Esophagus squamous epithelium (tissue), 5 donors: ENCODE measurements at regions not wholly inside any gene's neighbourhood (a gene's known extent, or its start where the extent isn't known, plus 50 kb on each side); places are given as distances from the start of the nearest gene placed in this dataset.

ENCODE experiments used
- DNase-seq: peaks from one replicate; lab custom pipeline; 2025; lab: John Stamatoyannopoulos, UW
- H3K27ac ChIP-seq, 4 donors: fragments of 200-600 bp; sonication (generic); one replicate each; pipeline ENCODE4 v1.5.1; 2016 to 2019; ENCODE audit warnings: mild to moderate bottlenecking in 1 of 4
- H3K27me3 ChIP-seq, 4 donors: fragments of 200-600 bp; sonication (generic); 1 replicate in 3 of 4; 2 replicates in 1 of 4; pipeline versions ENCODE4 v1.5.1 to v1.6.0; 2017 to 2021; ENCODE audit warnings: antibody characterized with exemption in 1 of 4
- H3K36me3 ChIP-seq, 3 donors: fragments of 200-600 bp; sonication (generic); one replicate each; pipeline ENCODE4 v1.5.1; 2016 to 2019
- H3K4me1 ChIP-seq, 3 donors: fragments of 200-600 bp; sonication (generic); one replicate each; pipeline ENCODE4 v1.5.1; 2017 to 2019
- H3K4me3 ChIP-seq, 4 donors: fragments of 200-600 bp; sonication (generic); 1 replicate in 3 of 4; 2 replicates in 1 of 4; pipeline ENCODE4 v1.5.1; 2016 to 2019; ENCODE audit warnings: mild to moderate bottlenecking in 2 of 4, moderate library complexity in 1 of 4
- H3K9me3 ChIP-seq, 3 donors: fragments of 200-600 bp; sonication (generic); one replicate each; pipeline ENCODE4 v1.5.1; 2016 to 2019
- POLR2A ChIP-seq, 4 donors: fragments of 450-650 bp; IDR thresholded peaks; one replicate each; pipeline ENCODE4 v1.6.1; 2017; ENCODE audit warnings: antibody characterized with exemption in 4 of 4, mild to moderate bottlenecking in 4 of 4, moderate library complexity in 3 of 4
- WGBS, 2 donors: methylation state at CpG; one replicate each; pipeline ENCODE4 v1.1.5; 2018; 5-methylcytosine and 5-hydroxymethylcytosine counted together
- intact Hi-C: fragments of 100-400 bp; cut with DNase I; formaldehyde crosslinking; loops from one replicate; pipeline ENCODE4 v1.15.0; 2022
- TF ChIP-seq, protein P1 (sequence below), 6 experiments: fragments of 450-650 bp in 4 of 6; fragments of 200-600 bp in 2 of 6; sonication (generic) in 2 of 6; IDR thresholded peaks; one replicate each; pipeline ENCODE4 v1.5.1; 2016 to 2019; ENCODE audit warnings: antibody characterized with exemption in 6 of 6, mild to moderate bottlenecking in 4 of 6, moderate library complexity in 4 of 6
- donor health status: DM: yes; HTN: yes; CAD: no.

DNA sequence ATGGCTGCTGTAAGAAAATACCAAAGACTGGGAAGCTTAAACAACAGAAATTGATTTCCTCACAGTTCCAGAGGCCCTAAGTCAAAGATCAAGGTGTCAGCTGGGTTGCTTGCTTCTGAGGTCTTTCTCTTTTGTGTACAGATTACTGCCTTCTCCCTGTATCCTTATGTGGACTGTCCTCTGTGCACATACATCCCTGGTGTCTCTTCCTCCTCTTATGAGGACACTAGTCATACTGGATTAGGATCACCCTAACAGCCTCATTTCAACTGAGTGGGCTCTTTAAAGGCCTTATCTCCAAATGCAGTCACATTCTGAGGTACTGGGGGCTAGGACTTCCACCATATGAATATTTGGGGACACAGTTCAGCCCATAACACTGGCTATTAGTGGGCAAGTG, 130.0 kb upstream of the DTNBP1 start:
- Histone ChIP-seq H3K27me3 (no peaks in the 10 kb centered on the region), H3K36me3 (no peaks in the 10 kb centered on the region), H3K4me1 (peaks cover 0 to 7% (median 0%) of the 10 kb centered on the region in 3 donors), H3K4me3 (no peak overlapping the region), H3K27ac (no peak overlapping the region), H3K9me3 (peaks cover 0 to 6% (median 2%) of the 10 kb centered on the region in 3 donors)
- no peak for DNase-seq
- intact Hi-C loops = no loop called here
- TF ChIP-seq, protein P1, sequence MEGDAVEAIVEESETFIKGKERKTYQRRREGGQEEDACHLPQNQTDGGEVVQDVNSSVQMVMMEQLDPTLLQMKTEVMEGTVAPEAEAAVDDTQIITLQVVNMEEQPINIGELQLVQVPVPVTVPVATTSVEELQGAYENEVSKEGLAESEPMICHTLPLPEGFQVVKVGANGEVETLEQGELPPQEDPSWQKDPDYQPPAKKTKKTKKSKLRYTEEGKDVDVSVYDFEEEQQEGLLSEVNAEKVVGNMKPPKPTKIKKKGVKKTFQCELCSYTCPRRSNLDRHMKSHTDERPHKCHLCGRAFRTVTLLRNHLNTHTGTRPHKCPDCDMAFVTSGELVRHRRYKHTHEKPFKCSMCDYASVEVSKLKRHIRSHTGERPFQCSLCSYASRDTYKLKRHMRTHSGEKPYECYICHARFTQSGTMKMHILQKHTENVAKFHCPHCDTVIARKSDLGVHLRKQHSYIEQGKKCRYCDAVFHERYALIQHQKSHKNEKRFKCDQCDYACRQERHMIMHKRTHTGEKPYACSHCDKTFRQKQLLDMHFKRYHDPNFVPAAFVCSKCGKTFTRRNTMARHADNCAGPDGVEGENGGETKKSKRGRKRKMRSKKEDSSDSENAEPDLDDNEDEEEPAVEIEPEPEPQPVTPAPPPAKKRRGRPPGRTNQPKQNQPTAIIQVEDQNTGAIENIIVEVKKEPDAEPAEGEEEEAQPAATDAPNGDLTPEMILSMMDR (IDR thresholded peaks at IDR 0.05) = no peak

GRCh38 chr6:15791448-15792181, 128.8 kb upstream of the DTNBP1 start:
- Histone ChIP-seq H3K4me1 (peaks cover 0 to 7% (median 0%) of the 10 kb centered on the region in 3 donors), H3K4me3 (no peak overlapping the region), H3K36me3 (no peaks in the 10 kb centered on the region), H3K27me3 (no peaks in the 10 kb centered on the region), H3K9me3 (no peaks in the 10 kb centered on the region), H3K27ac (no peak overlapping the region)
- TF ChIP-seq, protein P1 (IDR thresholded peaks at IDR 0.05) = no peak
- TF ChIP-seq POLR2A (IDR thresholded peaks at IDR 0.05) = no peak
- 74 to 83% methylated on average over 6 to 8 of the region's 8 CpGs for WGBS, 2 donors
- DNase-seq = no peak
- intact Hi-C loops = no loop called here

GRCh38 chr6:15790116-15790515, 127.3 kb upstream of the DTNBP1 start:
- Histone ChIP-seq H3K27me3 (no peaks in the 10 kb centered on the region), H3K9me3 (no peaks in the 10 kb centered on the region), H3K27ac (no peak overlapping the region), H3K36me3 (no peaks in the 10 kb centered on the region), H3K4me1 (peaks cover 0 to 7% (median 0%) of the 10 kb centered on the region in 3 donors), H3K4me3 (no peak overlapping the region)
- TF ChIP-seq, protein P1 (IDR thresholded peaks at IDR 0.05) = no peak
- TF ChIP-seq POLR2A (IDR thresholded peaks at IDR 0.05) = no peak
- 85 to 88% methylated on average over 1 of the region's 1 CpG for WGBS, 2 donors
- DNase-seq = no peak
- intact Hi-C loops = no loop called here

- no peaks in the 10 kb centered on the region for H3K9me3 ChIP-seq
- no peak overlapping the region for H3K27ac ChIP-seq
- TF ChIP-seq, protein P1 (IDR thresholded peaks at IDR 0.05) = no peak
- TF ChIP-seq POLR2A (IDR thresholded peaks at IDR 0.05) = no peak
- H3K27me3 ChIP-seq = no peaks in the 10 kb centered on the region
- H3K36me3 ChIP-seq = no peaks in the 10 kb centered on the region
- peaks cover 0 to 8% (median 0%) of the 10 kb centered on the region in 3 donors for H3K4me1 ChIP-seq
- no peak overlapping the region for H3K4me3 ChIP-seq
- intact Hi-C loops = no loop called here
- DNase-seq = no peak
- WGBS, 2 donors = 90 to 95% methylated on average over 4 of the region's 4 CpGs
Observed at GRCh38 chr6:15786846-15787245, 124.0 kb upstream of the DTNBP1 start.

- TF ChIP-seq, protein P1 (IDR thresholded peaks at IDR 0.05) = no peak
- no peak for TF ChIP-seq POLR2A (IDR thresholded peaks at IDR 0.05)
- no peaks in the 10 kb centered on the region for H3K9me3 ChIP-seq
- no peak overlapping the region for H3K27ac ChIP-seq
- intact Hi-C loops = no loop called here
- 72 to 77% methylated on average over 3 of the region's 3 CpGs for WGBS, 2 donors
- H3K4me1 ChIP-seq = peaks cover 0 to 13% (median 0%) of the 10 kb centered on the region in 3 donors
- H3K4me3 ChIP-seq = no peak overlapping the region
- DNase-seq = no peak
- H3K27me3 ChIP-seq = no peaks in the 10 kb centered on the region
- H3K36me3 ChIP-seq = no peaks in the 10 kb centered on the region
Observed at GRCh38 chr6:15783484-15783883, 120.7 kb upstream of the DTNBP1 start.
